ENCODE measurements at regions not wholly inside any gene's neighbourhood (a gene's known extent, or its start where the extent isn't known, plus 50 kb on each side); places are given as distances from the start of the nearest gene placed in this dataset.

DNA sequence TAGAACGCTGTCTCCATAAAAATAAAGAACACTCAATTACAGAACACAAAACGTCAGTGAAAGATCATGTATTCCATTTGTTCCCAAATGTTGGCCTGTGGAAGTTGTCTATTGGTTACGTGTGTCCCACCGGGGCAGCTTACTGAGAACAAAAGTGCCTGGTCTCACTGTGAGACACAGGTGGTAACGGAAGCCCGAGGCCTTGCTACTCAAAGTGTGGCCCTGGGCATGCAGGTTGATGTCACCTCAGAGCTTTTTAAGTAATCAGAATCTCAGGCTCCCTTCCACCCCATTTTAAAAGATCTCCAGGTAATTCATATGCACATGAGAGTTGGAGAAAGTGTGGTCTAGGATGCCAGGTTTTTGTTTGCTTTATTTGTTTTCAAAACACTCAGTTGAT lies 422.5 kb upstream of the OPRM1 start:
- no peak overlapping the region for H3K27ac ChIP-seq
- DNase-seq = no peak
- H3K4me3 ChIP-seq (replicated peaks in 1 of 3) = no peak overlapping the region
- no peaks in the 10 kb centered on the region for H3K36me3 ChIP-seq
- no peaks in the 10 kb centered on the region for H3K27me3 ChIP-seq
- 76 to 79% methylated on average over 6 of the region's 6 CpGs for WGBS, 2 donors
- TF ChIP-seq, protein P1, sequence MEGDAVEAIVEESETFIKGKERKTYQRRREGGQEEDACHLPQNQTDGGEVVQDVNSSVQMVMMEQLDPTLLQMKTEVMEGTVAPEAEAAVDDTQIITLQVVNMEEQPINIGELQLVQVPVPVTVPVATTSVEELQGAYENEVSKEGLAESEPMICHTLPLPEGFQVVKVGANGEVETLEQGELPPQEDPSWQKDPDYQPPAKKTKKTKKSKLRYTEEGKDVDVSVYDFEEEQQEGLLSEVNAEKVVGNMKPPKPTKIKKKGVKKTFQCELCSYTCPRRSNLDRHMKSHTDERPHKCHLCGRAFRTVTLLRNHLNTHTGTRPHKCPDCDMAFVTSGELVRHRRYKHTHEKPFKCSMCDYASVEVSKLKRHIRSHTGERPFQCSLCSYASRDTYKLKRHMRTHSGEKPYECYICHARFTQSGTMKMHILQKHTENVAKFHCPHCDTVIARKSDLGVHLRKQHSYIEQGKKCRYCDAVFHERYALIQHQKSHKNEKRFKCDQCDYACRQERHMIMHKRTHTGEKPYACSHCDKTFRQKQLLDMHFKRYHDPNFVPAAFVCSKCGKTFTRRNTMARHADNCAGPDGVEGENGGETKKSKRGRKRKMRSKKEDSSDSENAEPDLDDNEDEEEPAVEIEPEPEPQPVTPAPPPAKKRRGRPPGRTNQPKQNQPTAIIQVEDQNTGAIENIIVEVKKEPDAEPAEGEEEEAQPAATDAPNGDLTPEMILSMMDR (IDR thresholded peaks at IDR 0.05) = no peak
- TF ChIP-seq POLR2A (IDR thresholded peaks at IDR 0.05) = no peak
- H3K9me3 ChIP-seq = no peaks in the 10 kb centered on the region
- intact Hi-C loops (cut with DNase I) = no loop called here
- no peaks in the 10 kb centered on the region for H3K4me1 ChIP-seq

DNA sequence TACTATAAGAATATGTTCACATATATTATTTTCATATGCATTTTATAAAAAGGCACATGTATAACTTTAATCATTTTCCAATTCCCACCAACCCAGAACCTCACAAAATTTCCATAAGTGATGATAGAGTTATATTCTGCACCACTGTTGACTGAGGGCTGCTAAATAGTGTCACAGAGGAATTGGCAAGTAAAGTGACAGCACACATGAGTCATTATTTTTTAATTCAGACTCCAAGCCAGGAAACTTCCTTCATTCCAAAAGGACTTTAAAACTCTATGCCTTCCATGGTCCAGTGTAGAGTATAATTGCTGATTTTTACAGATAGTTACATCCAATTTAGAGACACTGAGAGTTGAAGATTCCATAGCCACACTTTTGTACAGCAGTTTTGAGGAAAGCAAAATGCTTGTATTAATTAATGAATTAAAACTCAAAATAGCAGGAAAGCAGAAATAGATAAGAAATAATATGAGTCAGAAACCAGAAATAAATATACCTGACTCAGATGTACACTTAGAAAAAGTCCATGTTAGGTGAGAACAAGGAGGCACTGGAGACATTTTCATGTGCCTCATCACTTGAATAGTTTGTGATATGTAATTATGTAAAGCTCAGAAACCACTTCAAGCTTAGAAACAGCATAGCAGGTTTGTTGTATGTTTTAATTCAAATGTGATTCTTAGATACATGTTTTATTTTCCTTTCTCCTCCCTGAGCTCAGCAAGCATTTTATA lies 425.2 kb upstream of the OPRM1 start:
- Histone ChIP-seq H3K27me3 (no peaks in the 10 kb centered on the region), H3K27ac (no peak overlapping the region), H3K36me3 (no peaks in the 10 kb centered on the region), H3K4me3 (replicated peaks in 1 of 3) (no peak overlapping the region), H3K4me1 (no peaks in the 10 kb centered on the region), H3K9me3 (no peaks in the 10 kb centered on the region)
- intact Hi-C loops (cut with DNase I) = no loop called here
- no peak for DNase-seq
- TF ChIP-seq POLR2A (IDR thresholded peaks at IDR 0.05) = no peak
- TF ChIP-seq, protein P1 (IDR thresholded peaks at IDR 0.05) = no peak

DNA sequence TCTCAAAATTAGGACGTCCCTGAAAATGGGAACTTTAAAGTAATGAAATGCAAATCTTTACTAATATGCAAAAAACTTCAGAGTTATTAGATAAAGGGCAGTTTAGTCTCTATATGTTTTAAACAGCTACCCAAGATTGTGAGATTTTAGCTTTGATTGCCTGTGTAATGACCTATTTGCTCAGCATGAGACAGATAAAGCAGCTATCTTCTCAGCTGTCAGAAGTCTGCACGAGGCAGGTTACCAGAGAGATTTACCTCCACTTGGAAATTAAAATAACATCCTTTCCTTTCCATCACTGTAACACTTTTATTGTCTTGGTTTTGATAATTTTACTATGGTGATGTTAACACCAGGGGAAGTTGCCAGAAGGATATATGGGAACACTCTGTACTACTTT lies 436.6 kb upstream of the OPRM1 start:
- Histone ChIP-seq H3K9me3 (no peaks in the 10 kb centered on the region), H3K36me3 (no peaks in the 10 kb centered on the region), H3K27ac (no peak overlapping the region), H3K27me3 (no peaks in the 10 kb centered on the region), H3K4me1 (no peaks in the 10 kb centered on the region), H3K4me3 (replicated peaks in 1 of 3) (no peak overlapping the region)
- intact Hi-C loops (cut with DNase I) = no loop called here
- DNase-seq = no peak
- TF ChIP-seq, protein P1 (IDR thresholded peaks at IDR 0.05) = no peak
- TF ChIP-seq POLR2A (IDR thresholded peaks at IDR 0.05) = no peak
- 64 to 74% methylated on average over 2 of the region's 2 CpGs for WGBS, 2 donors

DNA sequence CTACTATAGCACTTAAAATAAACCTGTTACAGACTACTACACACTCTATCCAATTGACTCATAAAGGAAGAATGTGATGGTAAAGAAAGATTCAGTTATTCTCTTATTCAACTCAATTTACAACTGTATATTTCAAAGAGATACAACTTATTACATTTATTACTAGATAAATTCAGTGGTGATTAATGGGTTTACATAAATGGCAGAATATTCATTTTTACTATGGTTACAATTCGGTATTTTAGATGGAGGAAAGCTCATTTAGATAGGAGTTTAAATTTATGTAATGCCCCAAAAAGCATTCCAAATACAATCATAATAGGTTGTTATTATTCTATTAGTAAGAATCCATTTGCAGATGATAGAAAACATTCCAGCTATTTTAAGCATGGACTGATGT lies 439.1 kb upstream of the OPRM1 start:
- no peak overlapping the region for H3K27ac ChIP-seq

DNA sequence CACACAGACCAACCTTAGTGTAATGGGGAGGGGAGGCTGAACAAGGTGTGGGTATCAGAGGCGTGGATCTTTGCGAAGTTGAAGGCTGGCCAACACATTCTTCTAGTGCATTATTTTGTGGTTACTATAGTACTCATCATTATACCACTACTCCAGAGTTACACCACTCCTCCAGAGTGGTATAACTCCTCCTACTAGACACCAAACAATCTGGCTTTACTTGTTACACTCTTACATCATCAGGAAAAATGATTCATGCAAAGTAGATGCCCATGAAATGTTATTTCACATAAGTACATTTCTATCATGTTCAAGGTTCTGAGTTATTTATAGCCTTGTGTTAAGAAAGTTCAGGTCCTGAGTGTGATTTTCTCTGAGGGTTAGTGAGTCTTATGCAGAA lies 443.1 kb upstream of the OPRM1 start:
- Histone ChIP-seq H3K9me3 (no peaks in the 10 kb centered on the region), H3K27ac (no peak overlapping the region), H3K4me1 (no peaks in the 10 kb centered on the region), H3K4me3 (replicated peaks in 1 of 3) (no peak overlapping the region), H3K36me3 (no peaks in the 10 kb centered on the region), H3K27me3 (no peaks in the 10 kb centered on the region)
- TF ChIP-seq POLR2A (IDR thresholded peaks at IDR 0.05) = no peak
- TF ChIP-seq, protein P1 (IDR thresholded peaks at IDR 0.05) = no peak
- no peak for DNase-seq
- 93 to 94% methylated on average over 2 of the region's 2 CpGs for WGBS, 2 donors
- intact Hi-C loops (cut with DNase I) = no loop called here

More for the DNA sequence above, 439.1 kb upstream of the OPRM1 start:
- TF ChIP-seq, protein P1 (IDR thresholded peaks at IDR 0.05) = no peak
- TF ChIP-seq POLR2A (IDR thresholded peaks at IDR 0.05) = no peak
- Histone ChIP-seq H3K4me1 (no peaks in the 10 kb centered on the region), H3K36me3 (no peaks in the 10 kb centered on the region), H3K9me3 (no peaks in the 10 kb centered on the region), H3K27me3 (no peaks in the 10 kb centered on the region), H3K4me3 (replicated peaks in 1 of 3) (no peak overlapping the region)
- no peak for DNase-seq
- intact Hi-C loops (cut with DNase I) = no loop called here
- 77 to 92% methylated on average over 1 of the region's 1 CpG for WGBS, 2 donors
